NOMO-1 (cell line): ENCODE measurements at regions not wholly inside any gene's neighbourhood (a gene's known extent, or its start where the extent isn't known, plus 50 kb on each side); places are given as distances from the start of the nearest gene placed in this dataset.

Experiments
- DNase-seq, 2 experiments: peaks; one replicate each; lab custom pipeline; 2025; ENCODE audit not compliant: unreplicated experiment in 2 of 2; lab: John Stamatoyannopoulos, UW

DNA sequence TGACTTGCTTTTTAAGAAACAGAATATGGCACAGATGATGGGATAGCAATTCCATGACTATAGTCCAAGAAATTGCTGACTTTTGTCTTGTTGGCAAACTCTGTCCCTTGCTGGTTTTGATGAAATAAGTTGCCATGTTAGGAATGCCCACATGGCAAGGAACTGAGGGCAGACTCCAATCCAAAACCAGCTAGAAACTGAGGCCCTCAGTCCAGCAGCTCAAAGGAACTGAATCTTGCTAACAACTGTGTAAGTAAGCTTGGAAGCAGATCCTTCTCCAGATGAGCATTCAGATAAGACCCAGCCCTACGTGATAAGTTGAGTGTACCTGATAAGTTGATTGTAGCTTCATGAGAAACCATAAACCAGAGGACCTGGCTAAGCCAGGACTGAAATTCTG lies 64.3 kb upstream of the BMPER start:
- DNase-seq: no peak

- DNase-seq: no peak
Observed at GRCh38 chr7:33841705-33842129, 63.6 kb upstream of the BMPER start.

GRCh38 chr7:33842150-33842549 lies 63.2 kb upstream of the BMPER start:
- no peak for DNase-seq

- DNase-seq: no peak
Observed at GRCh38 chr7:33845991-33846509, 59.3 kb upstream of the BMPER start.

GRCh38 chr7:33849004-33849403 lies 56.3 kb upstream of the BMPER start:
- no peak for DNase-seq

DNA sequence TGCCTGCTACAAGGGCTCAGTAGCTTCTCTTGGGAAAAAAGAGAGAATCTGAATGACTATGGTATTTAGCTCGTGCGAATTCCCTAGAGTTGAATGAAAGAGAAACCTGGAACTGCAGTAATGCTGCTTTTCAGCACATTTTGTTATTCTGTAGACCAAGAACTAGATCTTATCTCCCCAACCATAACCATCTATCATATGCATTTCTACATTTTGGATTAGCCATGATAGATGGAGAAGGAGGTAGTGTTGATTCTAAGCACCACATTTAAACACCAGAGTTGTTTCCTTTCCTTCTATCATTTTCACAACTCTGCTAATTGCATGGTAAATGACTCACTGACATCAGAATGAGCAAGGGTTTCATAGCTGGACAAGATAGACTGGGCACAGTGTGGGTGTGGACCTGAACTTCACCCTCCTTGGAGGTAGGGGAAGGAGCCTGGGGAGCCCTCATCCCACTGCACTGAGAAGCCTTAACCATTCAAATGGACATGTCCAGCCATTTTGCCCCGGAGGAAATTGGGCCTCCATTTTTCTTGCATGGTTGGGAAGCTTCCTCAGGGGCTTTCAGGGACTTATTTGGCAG lies 55.3 kb upstream of the BMPER start:
- no peak for DNase-seq

DNA sequence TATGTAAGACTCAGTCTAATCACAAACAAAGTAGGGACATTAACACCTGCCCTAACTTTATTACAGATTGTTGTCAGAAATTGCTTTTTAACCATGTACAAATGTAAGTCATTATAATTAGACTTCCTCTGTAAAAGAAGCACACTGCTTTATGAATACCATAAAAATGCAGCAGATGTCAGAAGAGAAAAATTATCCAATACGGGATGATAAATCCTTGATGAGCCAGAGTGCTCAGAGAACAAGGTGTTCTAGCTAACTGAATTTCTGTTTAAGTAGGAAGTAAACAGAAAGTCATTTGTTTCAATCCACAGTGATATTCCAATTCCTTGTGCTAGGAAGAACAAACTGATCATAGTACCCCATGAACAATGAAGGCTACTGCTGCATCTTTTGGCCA lies 54.6 kb upstream of the BMPER start:
- no peak for DNase-seq

DNA sequence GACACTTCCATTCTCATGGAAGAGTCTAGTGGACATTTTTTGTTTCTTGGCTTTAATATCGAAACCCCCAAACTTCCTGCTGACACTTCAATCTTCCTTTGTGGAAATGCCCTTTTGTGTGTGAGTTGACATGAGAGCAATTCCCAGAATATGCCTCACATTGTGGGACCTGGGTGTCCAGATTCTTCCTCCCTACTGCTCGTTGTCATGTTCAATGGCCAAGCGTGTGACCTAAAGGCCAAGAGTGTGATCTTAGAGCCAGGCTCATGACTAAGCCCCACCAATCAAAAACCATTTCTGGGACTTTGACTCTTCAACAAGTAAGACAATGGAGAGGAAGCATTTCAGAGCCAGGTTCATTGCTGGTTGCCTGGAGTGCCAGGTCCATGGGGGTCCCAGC lies 52.5 kb upstream of the BMPER start:
- no peak for DNase-seq

DNA sequence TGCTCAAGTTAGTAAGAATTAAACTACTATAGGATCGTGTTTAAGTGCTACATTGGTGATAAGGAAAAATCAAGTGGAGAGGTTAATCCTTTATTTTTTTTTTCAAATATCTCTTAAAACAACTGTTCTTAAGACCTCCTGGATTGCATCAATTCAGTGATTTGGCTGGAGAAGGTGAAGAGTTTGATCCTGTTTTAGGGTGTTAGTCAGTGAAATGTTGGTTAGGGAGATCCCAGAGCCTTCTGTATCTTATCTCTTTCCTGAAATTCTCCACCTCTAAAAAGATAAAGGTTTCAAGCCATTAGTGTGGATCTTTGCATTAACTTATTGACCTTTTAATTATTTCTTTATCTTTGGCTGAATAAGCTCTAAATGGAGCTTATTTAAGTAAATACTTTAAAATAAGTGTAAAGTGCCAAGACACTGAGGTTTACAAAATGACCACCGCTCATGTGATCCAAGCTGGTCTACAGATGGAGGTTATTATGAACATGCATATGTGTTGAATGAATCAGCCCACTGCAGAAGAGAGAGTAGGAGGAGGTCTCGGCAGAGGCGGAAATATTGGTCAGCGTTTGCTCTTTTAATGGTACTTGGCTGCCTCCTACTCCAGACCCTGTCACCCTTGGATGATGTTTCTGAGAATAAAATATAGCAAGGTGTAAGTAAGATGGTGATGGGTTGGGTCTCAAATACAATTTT lies 51.8 kb upstream of the BMPER start:
- DNase-seq: no peak

GRCh38 chr7:33854178-33854577 lies 51.2 kb upstream of the BMPER start:
- no peak for DNase-seq

DNA sequence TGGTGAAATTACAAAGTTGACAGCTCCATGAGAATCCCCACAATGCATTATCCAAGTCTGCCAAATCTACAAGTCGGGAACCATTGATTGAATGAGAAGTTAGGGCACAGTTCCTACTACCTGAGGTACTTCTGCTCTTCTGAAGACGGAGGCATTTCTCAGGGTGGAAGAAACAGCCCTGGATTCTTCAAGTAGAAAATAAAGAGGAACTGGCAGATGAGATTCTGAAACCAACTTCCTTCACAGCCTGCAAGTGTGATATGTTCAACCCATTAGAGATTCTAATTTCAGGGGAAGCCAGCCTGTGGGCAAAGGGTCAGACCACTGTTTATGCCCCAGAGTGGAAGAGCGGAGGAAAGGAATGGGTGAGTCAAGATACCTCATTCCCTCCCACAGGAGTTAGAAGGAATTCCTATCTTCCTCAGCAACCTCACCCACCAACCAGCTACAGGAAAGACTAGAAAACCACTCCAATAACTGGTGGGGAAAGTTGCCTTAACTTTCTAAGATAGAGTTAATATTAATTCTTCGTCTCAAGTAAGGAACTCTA lies 50.5 kb upstream of the BMPER start:
- peak; percentile 8 to 72 for DNase-seq
